GM13976 (cell line): ENCODE measurements at regions not wholly inside any gene's neighbourhood (a gene's known extent, or its start where the extent isn't known, plus 50 kb on each side); places are given as distances from the start of the nearest gene placed in this dataset.

ENCODE experiments used
- DNase-seq: peaks from one replicate; pipeline ENCODE4 v3.0.0; 2012; ENCODE audit warnings: low spot score
- CTCF ChIP-seq: IDR thresholded peaks from 2 replicates; pipeline ENCODE4 v1.5.1; 2012; ENCODE audit warnings: borderline replicate concordance, mild to moderate bottlenecking; ENCODE audit not compliant: insufficient read depth; ENCODE audit errors: extremely low read depth, missing control alignments, control extremely low read depth
- in situ Hi-C: fragments of 300-500 bp; cut with MboI; formaldehyde crosslinking; loops from one replicate; pipeline ENCODE4 v1.12.0; 2022; ENCODE audit warnings: low sequenced_read_pairs, mixed read lengths, inconsistent platforms; ENCODE audit not compliant: unreplicated experiment

GRCh38 chrX:26352891-26353430 lies 137.0 kb downstream of the MAGEB5 start:
- in situ Hi-C loops = loop anchor here (25.0 kb wide), 1 partner anchor 109 kb away; no protein-coding TSS in a partner anchor
- DNase-seq = no peak
- no peak for TF ChIP-seq CTCF

GRCh38 chrX:26347171-26347570 lies 131.2 kb downstream of the MAGEB5 start:
- no peak for TF ChIP-seq CTCF
- DNase-seq = no peak
- in situ Hi-C loops = no loop called here

GRCh38 chrX:26334232-26334631 lies 118.3 kb downstream of the MAGEB5 start:
- in situ Hi-C loops = no loop called here
- DNase-seq = no peak

GRCh38 chrX:26328608-26329319 lies 112.8 kb downstream of the MAGEB5 start:
- TF ChIP-seq CTCF = no peak
- DNase-seq = no peak
- in situ Hi-C loops = no loop called here

More at GRCh38 chrX:26334232-26334631, 118.3 kb downstream of the MAGEB5 start:
- TF ChIP-seq CTCF = no peak

GRCh38 chrX:26309262-26309661 lies 93.3 kb downstream of the MAGEB5 start:
- TF ChIP-seq CTCF = no peak
- in situ Hi-C loops = no loop called here
- no peak for DNase-seq

GRCh38 chrX:26295425-26295824 lies 79.5 kb downstream of the MAGEB5 start:
- in situ Hi-C loops = no loop called here
- no peak for DNase-seq

More at GRCh38 chrX:26295425-26295824, 79.5 kb downstream of the MAGEB5 start:
- no peak for TF ChIP-seq CTCF
